Subcutaneous abdominal adipose tissue (tissue), 5 donors: ENCODE measurements at regions not wholly inside any gene's neighbourhood (a gene's known extent, or its start where the extent isn't known, plus 50 kb on each side); places are given as distances from the start of the nearest gene placed in this dataset.

ENCODE experiments used
- H3K27ac ChIP-seq: one replicate; pipeline ENCODE4 v1.7.0; 2013; ENCODE audit warnings: low read depth, mild to moderate bottlenecking, inconsistent platforms, low read length, moderate library complexity
- H3K27me3 ChIP-seq, 5 donors: one replicate each; pipeline ENCODE4 v1.7.0; 2013; ENCODE audit warnings: low read length in 5 of 5, inconsistent platforms in 1 of 5; ENCODE audit not compliant: control insufficient read depth in 5 of 5, insufficient read depth in 4 of 5
- H3K36me3 ChIP-seq, 5 donors: one replicate each; pipeline ENCODE4 v1.7.0; 2013; ENCODE audit warnings: low read length in 5 of 5; ENCODE audit not compliant: control insufficient read depth in 5 of 5, insufficient read depth in 5 of 5
- H3K4me1 ChIP-seq, 5 donors: one replicate each; pipeline ENCODE4 v1.7.0; 2013; ENCODE audit warnings: low read length in 5 of 5, mild to moderate bottlenecking in 3 of 5, moderate library complexity in 1 of 5; ENCODE audit not compliant: control insufficient read depth in 5 of 5, insufficient read depth in 5 of 5
- H3K4me3 ChIP-seq, 5 donors: one replicate each; pipeline ENCODE4 v1.7.0; 2013; ENCODE audit warnings: low read length in 5 of 5, low read depth in 1 of 5
- H3K9ac ChIP-seq, 5 donors: one replicate each; pipeline ENCODE4 v1.7.0; 2013; ENCODE audit warnings: low read length in 5 of 5, mild to moderate bottlenecking in 4 of 5, moderate library complexity in 3 of 5
- H3K9me3 ChIP-seq, 5 donors: one replicate each; pipeline ENCODE4 v1.7.0; 2013; ENCODE audit warnings: low read length in 5 of 5; ENCODE audit not compliant: control insufficient read depth in 5 of 5
- donor health status: healthy.
- donor health status: healthy.
- donor health status: healthy.
- donor health status: healthy.
- donor health status: healthy.

DNA sequence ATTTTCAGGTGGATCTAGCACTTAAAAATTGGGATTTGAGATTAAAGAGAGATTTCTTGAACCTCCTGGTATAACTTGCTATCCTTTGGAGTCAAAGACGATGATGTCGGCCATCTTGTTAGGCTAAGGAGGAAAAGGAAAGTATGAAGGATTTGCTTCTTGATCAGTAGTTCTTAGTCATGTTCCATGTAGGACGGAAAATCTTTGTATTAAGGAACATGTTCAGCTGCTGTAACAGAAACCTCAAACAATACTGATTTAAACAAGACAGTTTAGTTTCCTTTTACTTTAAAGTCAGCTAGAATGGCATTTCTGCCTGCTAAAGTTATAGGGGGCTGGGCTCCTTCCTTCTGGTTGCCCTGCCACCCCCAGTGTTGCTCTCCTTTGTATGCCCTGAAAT, 56.4 kb upstream of the MGAT5 start:
- Histone ChIP-seq H3K4me1 (peaks cover 0 to 32% (median 16%) of the 10 kb centered on the region in 5 donors), H3K9me3 (no peaks in the 10 kb centered on the region), H3K27me3 (no peaks in the 10 kb centered on the region), H3K36me3 (no peaks in the 10 kb centered on the region), H3K27ac (no peak overlapping the region), H3K4me3 (no peak overlapping the region), H3K9ac (no peak overlapping the region)

DNA sequence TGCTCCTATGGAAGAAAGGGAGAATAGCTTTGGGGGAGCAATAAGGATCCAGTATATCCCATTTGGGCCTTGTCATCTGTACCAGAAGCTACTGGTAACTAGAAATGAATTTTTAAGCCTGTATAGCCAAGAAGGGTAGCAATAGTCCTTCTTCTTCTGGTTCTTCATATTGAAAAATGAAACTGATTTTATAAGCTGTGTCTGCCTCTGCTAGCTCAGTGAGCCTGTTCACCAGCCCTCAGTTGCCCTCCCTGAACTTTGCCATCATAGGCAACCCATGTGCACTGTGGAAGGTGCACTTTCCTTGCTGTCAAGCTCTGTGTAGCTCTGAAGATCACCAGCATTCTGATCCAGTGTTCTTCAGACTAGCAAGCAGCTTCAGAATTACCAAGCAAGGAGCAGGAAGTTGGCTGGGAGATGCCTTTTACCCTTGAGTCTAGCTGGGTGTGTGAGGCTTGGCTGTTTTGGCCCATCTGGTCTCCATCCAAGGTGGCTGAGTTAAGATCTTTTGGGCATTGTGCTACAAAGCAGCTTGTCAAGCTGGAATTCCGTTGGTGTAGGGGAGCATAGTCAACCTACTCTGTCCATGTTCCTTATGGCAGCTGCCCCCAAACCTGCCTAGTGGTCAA, 55.8 kb upstream of the MGAT5 start:
- H3K27ac ChIP-seq, result no peak overlapping the region
- peaks cover 0 to 33% (median 16%) of the 10 kb centered on the region in 5 donors for H3K4me1 ChIP-seq
- H3K27me3 ChIP-seq, result no peaks in the 10 kb centered on the region
- H3K4me3 ChIP-seq, result no peak overlapping the region
- no peaks in the 10 kb centered on the region for H3K9me3 ChIP-seq
- no peaks in the 10 kb centered on the region for H3K36me3 ChIP-seq
- H3K9ac ChIP-seq, result no peak overlapping the region

DNA sequence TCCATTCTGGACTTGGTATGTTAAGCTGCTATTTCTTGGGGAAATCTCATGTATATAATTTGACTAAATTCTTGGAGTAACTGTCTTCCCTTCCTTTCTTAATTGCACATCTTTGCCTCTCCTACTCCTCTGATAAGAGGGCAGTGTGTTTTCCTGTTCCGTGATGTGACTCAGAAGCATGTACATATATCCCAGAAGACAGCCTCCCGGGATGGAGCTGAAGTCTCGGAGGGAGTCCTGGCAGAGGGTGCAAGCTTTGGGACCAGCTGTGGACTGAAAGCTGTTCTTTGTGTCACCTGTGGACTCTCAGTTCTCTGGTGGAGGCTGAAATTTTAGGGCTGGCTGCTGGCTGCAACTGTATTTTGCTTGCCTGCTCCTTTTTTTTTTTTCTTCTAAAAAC, 54.7 kb upstream of the MGAT5 start:
- Histone ChIP-seq H3K36me3 (no peaks in the 10 kb centered on the region), H3K27ac (no peak overlapping the region), H3K4me3 (no peak overlapping the region), H3K27me3 (no peaks in the 10 kb centered on the region), H3K4me1 (peaks cover 0 to 23% (median 11%) of the 10 kb centered on the region in 5 donors), H3K9me3 (no peaks in the 10 kb centered on the region), H3K9ac (no peak overlapping the region)

DNA sequence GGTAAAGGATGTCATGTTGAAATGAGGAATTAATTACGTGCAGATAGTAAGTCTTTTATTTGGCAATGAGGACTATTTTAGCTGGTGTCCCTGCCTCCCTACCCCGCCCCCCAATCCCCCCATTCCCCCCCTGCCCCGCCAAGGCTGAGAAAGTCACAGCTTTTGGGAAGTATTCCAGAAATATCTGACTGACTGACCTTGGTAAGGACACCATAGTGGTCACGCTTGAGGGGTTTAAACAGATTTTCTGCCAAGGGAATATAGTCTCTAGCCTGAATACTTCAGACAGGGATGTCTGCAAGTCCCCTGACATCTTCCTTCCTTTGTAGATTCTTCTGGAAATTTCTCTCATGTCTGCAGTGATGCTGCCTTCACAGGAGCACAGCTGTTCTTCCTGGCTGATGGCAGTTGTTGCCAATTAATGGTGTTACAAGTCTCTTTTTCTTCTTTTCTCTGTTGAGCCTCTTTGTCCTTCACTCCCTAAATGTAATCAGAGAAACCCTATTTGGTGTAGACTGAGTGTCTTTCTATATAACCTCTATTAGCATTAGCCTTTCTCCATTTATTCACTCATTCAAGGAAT, 53.7 kb upstream of the MGAT5 start:
- no peaks in the 10 kb centered on the region for H3K27me3 ChIP-seq
- H3K36me3 ChIP-seq, result no peaks in the 10 kb centered on the region
- H3K9me3 ChIP-seq, result no peaks in the 10 kb centered on the region
- no peak overlapping the region for H3K27ac ChIP-seq
- peaks cover 0 to 20% (median 15%) of the 10 kb centered on the region in 5 donors for H3K4me1 ChIP-seq
- no peak overlapping the region for H3K4me3 ChIP-seq
- no peak overlapping the region for H3K9ac ChIP-seq

DNA sequence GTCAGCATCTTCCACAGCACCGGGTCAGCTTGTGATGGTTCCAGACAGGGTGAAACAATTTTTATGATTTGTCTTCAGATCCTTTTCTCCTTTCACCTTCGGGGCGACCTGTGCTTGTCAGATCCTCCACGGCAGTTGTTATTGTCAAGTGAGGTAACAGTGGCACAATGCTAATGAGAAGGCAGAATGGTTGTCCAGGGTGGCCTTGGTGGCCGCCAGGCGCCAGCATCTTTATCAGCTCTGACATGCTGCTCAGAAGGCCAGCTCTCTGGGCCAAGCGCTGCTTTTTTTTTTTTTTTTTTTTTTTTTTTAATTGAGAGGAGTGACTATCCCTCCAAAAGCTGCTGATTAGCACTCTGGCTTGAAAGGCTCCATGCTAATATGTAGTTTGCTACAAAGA, 52.3 kb upstream of the MGAT5 start:
- Histone ChIP-seq H3K9ac (no peak overlapping the region), H3K36me3 (no peaks in the 10 kb centered on the region), H3K9me3 (no peaks in the 10 kb centered on the region), H3K4me3 (no peak overlapping the region), H3K27me3 (no peaks in the 10 kb centered on the region), H3K27ac (no peak overlapping the region), H3K4me1 (peaks cover 0 to 28% (median 20%) of the 10 kb centered on the region in 5 donors)

DNA sequence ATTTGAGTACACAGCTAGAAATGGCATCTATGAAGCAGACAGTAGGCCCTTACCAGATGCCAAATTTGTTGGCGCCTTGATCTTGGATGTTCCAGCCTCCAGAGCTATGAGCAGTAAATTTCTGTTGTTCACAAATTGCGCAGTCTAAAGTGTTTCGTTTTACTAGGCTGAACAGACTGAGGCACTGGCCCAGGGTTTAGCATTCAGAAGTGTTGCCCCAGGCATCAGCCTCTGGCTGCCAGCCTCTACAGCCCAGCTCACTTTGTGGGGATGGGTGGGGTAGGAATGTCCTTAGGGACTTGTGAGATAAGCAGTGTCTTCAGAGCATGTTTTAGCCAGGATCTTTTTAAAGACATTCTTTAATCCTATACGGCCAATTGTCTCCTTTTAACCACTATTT, 51.5 kb upstream of the MGAT5 start:
- Histone ChIP-seq H3K4me1 (peaks cover 0 to 36% (median 20%) of the 10 kb centered on the region in 5 donors), H3K9me3 (no peaks in the 10 kb centered on the region), H3K36me3 (no peaks in the 10 kb centered on the region), H3K9ac (no peak overlapping the region), H3K27me3 (no peaks in the 10 kb centered on the region), H3K4me3 (no peak overlapping the region), H3K27ac (no peak overlapping the region)

DNA sequence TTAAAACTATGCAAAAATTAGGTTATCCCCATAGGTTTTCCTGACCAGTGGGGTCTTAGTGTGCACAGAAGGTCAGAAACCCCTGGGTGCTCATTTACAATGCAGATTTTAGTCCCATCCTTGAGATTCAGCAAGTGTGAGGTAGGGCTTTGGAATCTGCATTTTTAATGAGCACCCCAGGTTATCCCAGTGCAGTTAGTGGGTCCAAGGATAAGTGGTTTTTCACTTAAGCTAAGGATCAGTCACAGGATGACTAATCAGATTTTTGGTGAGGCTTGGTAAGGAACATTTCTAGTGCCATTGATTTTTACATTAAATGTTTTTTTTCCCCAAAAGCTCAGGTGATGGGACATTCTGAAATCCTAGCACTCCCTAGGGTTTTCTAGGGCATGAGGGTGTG, 50.7 kb upstream of the MGAT5 start:
- H3K9me3 ChIP-seq, result no peaks in the 10 kb centered on the region
- no peak overlapping the region for H3K27ac ChIP-seq
- H3K9ac ChIP-seq, result no peak overlapping the region
- H3K4me1 ChIP-seq, result peaks cover 0 to 36% (median 17%) of the 10 kb centered on the region in 5 donors
- H3K27me3 ChIP-seq, result no peaks in the 10 kb centered on the region
- no peak overlapping the region for H3K4me3 ChIP-seq
- H3K36me3 ChIP-seq, result no peaks in the 10 kb centered on the region
